Nephron progenitor cell (in vitro differentiated cells): ENCODE measurements at regions not wholly inside any gene's neighbourhood (a gene's known extent, or its start where the extent isn't known, plus 50 kb on each side); places are given as distances from the start of the nearest gene placed in this dataset.
"Not testable (repeated sequence)": the region's sequence is repeated elsewhere in the genome, so short reads cannot be mapped to it uniquely, and the experiment has no call there.

Source experiments
- DNase-seq: peaks from one replicate; pipeline ENCODE4 v3.0.0; 2021
- H3K27ac Mint-ChIP-seq: 2 replicates; pipeline ENCODE4 v1.8.0; 2021; ENCODE audit warnings: mild to moderate bottlenecking, moderate library complexity, mixed read lengths
- H3K27me3 Mint-ChIP-seq: 2 replicates; pipeline ENCODE4 v1.8.0; 2021; ENCODE audit warnings: mild to moderate bottlenecking, low read depth, mixed read lengths; ENCODE audit not compliant: poor library complexity
- H3K36me3 Mint-ChIP-seq: 2 replicates; pipeline ENCODE4 v1.8.0; 2021; ENCODE audit warnings: low read depth, mixed read lengths
- H3K4me1 Mint-ChIP-seq: 2 replicates; pipeline ENCODE4 v1.8.0; 2021; ENCODE audit warnings: mixed read lengths
- H3K4me3 Mint-ChIP-seq: 2 replicates; pipeline ENCODE4 v1.8.0; 2021; ENCODE audit warnings: mild to moderate bottlenecking, moderate library complexity, mixed read lengths
- H3K9me3 Mint-ChIP-seq: 2 replicates; pipeline ENCODE4 v1.8.0; 2021; ENCODE audit warnings: mild to moderate bottlenecking, moderate library complexity, mixed read lengths
- TF ChIP-seq, protein P1 (sequence below): fragments of 200-600 bp; sonication (generic); IDR thresholded peaks from 2 replicates; pipeline ENCODE4 v1.5.0; 2021; ENCODE audit warnings: antibody characterized with exemption

DNA sequence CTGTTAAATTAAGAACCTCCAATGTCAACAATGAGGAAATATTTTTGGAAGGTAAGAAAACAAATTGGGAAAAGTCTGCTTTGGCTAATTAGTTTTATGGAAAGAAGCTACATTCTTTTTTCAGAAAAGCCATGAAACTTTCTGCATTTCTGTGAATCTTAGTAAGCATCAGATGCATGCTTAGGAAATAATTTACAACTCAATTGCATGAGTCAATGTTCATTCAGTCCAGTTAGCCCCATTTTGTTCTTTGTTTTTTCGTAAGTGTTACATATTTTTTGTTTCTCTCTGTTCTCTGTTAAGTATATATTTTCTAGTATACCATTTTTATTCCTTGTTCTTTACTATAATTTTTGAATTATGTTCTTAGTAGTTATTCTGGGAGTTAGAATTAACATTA lies 195.2 kb upstream of the KIF2B start:
- Mint-ChIP-seq H3K27me3 (no peaks in the 10 kb centered on the region), H3K4me3 (no peak overlapping the region), H3K9me3 (no peaks in the 10 kb centered on the region), H3K36me3 (no peaks in the 10 kb centered on the region), H3K4me1 (peaks cover 5% of the 10 kb centered on the region), H3K27ac (no peak overlapping the region)
- TF ChIP-seq, protein P1, sequence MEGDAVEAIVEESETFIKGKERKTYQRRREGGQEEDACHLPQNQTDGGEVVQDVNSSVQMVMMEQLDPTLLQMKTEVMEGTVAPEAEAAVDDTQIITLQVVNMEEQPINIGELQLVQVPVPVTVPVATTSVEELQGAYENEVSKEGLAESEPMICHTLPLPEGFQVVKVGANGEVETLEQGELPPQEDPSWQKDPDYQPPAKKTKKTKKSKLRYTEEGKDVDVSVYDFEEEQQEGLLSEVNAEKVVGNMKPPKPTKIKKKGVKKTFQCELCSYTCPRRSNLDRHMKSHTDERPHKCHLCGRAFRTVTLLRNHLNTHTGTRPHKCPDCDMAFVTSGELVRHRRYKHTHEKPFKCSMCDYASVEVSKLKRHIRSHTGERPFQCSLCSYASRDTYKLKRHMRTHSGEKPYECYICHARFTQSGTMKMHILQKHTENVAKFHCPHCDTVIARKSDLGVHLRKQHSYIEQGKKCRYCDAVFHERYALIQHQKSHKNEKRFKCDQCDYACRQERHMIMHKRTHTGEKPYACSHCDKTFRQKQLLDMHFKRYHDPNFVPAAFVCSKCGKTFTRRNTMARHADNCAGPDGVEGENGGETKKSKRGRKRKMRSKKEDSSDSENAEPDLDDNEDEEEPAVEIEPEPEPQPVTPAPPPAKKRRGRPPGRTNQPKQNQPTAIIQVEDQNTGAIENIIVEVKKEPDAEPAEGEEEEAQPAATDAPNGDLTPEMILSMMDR, result no peak
- no peak for DNase-seq

DNA sequence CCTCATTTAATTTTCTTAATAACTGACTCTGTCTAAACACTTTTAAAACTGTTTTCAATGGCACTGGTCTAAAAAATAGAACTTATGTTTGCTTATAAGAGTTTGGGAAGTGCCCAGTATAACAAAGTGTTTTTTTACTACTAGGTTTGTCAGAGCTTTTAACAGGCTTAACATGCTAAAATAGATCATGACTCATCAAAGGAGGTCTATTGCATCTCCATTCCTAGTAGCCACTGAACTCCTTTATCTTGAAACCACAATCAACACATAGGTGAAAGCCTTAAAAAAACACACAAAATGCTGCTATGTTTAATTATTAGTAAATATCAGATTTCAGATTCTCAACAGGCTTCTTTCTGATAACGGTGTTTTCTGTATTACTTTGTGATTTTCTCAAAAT lies 196.4 kb upstream of the KIF2B start:
- TF ChIP-seq, protein P1, result no peak
- H3K4me3 Mint-ChIP-seq, result no peak overlapping the region
- no peaks in the 10 kb centered on the region for H3K36me3 Mint-ChIP-seq
- H3K27me3 Mint-ChIP-seq, result no peaks in the 10 kb centered on the region
- peaks cover under 1% of the 10 kb centered on the region for H3K4me1 Mint-ChIP-seq
- no peak overlapping the region for H3K27ac Mint-ChIP-seq
- DNase-seq, result no peak
- H3K9me3 Mint-ChIP-seq, result no peaks in the 10 kb centered on the region

DNA sequence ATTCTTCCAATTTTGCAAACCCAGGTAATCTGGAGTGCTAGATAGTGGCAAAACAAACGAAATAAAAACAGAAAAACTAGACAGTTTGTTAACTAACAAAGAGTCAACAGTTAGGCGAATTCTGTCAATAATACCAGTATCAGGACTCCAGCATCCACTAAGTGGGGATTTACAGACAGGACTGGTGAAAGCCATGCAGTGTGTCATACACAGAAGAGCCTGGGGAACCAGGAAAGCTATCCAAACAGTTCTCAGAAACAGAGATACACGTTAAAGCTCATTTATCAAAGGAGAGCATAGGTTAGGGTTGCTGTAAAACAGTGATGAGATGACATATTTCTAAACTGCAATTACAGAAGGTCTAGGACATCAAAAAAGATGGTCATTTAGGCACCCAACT lies 203.7 kb upstream of the KIF2B start:
- Mint-ChIP-seq H3K27ac (no peak overlapping the region), H3K27me3 (peaks cover 4% of the 10 kb centered on the region), H3K4me3 (no peak overlapping the region), H3K36me3 (no peaks in the 10 kb centered on the region), H3K4me1 (no peaks in the 10 kb centered on the region), H3K9me3 (peaks cover 11% of the 10 kb centered on the region)
- TF ChIP-seq, protein P1, result no peak
- DNase-seq, result no peak

DNA sequence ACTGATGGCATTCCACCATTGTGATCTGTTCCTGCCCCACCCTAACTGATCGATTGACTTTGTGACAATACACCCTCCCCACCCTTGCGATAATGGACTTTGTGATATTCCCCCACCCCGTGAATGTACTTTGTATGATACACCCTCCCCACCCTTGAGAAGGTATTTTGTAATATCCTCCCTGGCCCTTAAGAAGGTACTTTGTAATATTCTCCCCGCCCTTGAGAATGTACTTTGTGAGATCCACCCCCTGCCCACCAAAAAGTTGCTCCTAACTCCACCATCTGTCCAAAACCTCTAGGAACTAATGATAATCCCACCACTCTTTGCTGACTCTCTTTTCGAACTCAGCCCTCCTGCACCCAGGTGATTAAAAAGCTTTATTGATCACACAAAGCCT lies 214.5 kb upstream of the KIF2B start:
- H3K36me3 Mint-ChIP-seq, H3K9me3 Mint-ChIP-seq, H3K27me3 Mint-ChIP-seq, DNase-seq, H3K27ac Mint-ChIP-seq, H3K4me3 Mint-ChIP-seq: not testable (repeated sequence)
- peaks cover 18% of the 10 kb centered on the region for H3K4me1 Mint-ChIP-seq

DNA sequence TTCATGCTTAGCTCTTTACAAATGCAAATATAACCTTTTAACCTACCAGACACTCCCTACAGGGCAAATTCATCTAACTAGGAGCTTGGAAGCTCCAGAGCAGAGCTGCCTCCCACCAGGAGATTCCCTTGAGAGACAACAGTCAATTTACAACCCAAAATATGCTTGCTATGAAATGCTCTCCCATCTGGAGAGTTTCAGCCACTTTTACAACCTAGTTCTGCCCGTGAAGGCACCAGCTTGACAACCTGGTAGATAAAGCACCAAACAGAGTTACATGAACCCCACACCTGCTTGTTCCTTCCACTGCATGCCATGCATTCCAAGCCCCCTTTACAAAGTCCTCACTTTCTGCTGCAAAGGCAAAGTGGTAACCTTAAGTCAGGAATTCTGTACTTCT lies 215.3 kb upstream of the KIF2B start:
- Mint-ChIP-seq H3K36me3 (no peaks in the 10 kb centered on the region), H3K4me3 (no peak overlapping the region), H3K27me3 (no peaks in the 10 kb centered on the region), H3K27ac (no peak overlapping the region), H3K9me3 (peaks cover 6% of the 10 kb centered on the region), H3K4me1 (peaks cover 18% of the 10 kb centered on the region)
- TF ChIP-seq, protein P1, result no peak
- no peak for DNase-seq

DNA sequence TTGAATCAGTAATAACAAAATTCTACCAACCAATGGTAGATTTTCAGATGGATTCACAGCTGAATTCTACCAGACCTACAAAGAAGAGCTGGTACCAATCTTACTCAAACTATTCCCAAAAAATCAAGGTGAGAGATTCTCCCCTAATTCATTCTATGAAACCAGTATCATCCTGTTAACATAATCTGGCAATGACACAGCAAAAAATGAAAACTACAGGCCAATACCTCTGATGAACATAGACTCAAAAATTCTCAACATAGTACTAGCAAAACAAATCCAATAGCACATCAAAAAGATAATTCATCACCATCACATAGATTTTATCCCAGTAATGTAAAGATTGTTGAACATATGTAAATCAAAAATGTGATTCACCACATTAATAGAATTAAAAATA lies 234.4 kb upstream of the KIF2B start:
- Mint-ChIP-seq H3K4me3 (no peak overlapping the region), H3K36me3 (no peaks in the 10 kb centered on the region), H3K27ac (no peak overlapping the region), H3K9me3 (no peaks in the 10 kb centered on the region), H3K4me1 (no peaks in the 10 kb centered on the region), H3K27me3 (no peaks in the 10 kb centered on the region)
- TF ChIP-seq, protein P1, result no peak
- DNase-seq, result no peak
